Lung (tissue), 11 donors: ENCODE measurements at regions not wholly inside any gene's neighbourhood (a gene's known extent, or its start where the extent isn't known, plus 50 kb on each side); places are given as distances from the start of the nearest gene placed in this dataset.

Source experiments
- ATAC-seq: fragments of 200-7000 bp; cut with Tn5 transposase; one replicate; pipeline ENCODE4 v1.9.1; 2020; ENCODE audit warnings: moderate number of reproducible peaks; ENCODE audit not compliant: insufficient read depth, low FRiP score
- DNase-seq, 3 donors: peaks; one replicate each; pipeline ENCODE4 v3.0.0-alpha.2; 2013 to 2017
- H3K27ac ChIP-seq, 2 donors: one replicate each; pipeline ENCODE4 v1.5.1; 2013; ENCODE audit warnings: mild to moderate bottlenecking in 2 of 2, moderate library complexity in 2 of 2, control low read depth in 1 of 2, inconsistent platforms in 1 of 2, low read depth in 1 of 2, low read length in 1 of 2
- H3K27me3 ChIP-seq, 3 donors: one replicate each; pipeline ENCODE4 v1.5.1; 2013; ENCODE audit warnings: low read length in 2 of 3; ENCODE audit not compliant: control insufficient read depth in 3 of 3, insufficient read depth in 3 of 3
- H3K36me3 ChIP-seq, 4 donors: one replicate each; pipeline ENCODE4 v1.5.1; 2013; ENCODE audit warnings: low read length in 4 of 4, mild to moderate bottlenecking in 1 of 4, moderate library complexity in 1 of 4; ENCODE audit not compliant: control insufficient read depth in 4 of 4, insufficient read depth in 4 of 4
- H3K4me1 ChIP-seq, 5 donors: one replicate each; pipeline ENCODE4 v1.5.1; 2013; ENCODE audit warnings: low read length in 5 of 5, mild to moderate bottlenecking in 2 of 5, moderate library complexity in 1 of 5; ENCODE audit not compliant: control insufficient read depth in 5 of 5, insufficient read depth in 5 of 5
- H3K4me3 ChIP-seq: one replicate; pipeline ENCODE4 v1.5.1; 2013; ENCODE audit warnings: mild to moderate bottlenecking, control low read depth, moderate library complexity
- H3K9ac ChIP-seq, 2 donors: one replicate each; pipeline ENCODE4 v1.5.1; 2013; ENCODE audit warnings: low read length in 2 of 2, control low read depth in 1 of 2; ENCODE audit not compliant: insufficient read depth in 1 of 2
- H3K9me3 ChIP-seq, 4 donors: one replicate each; pipeline ENCODE4 v1.5.1; 2013; ENCODE audit warnings: low read length in 3 of 4, mild to moderate bottlenecking in 1 of 4, moderate library complexity in 1 of 4; ENCODE audit not compliant: control insufficient read depth in 4 of 4, insufficient read depth in 3 of 4
- WGBS, 2 donors: extraction: QIAGEN DNeasy Blood & Tissue Kit; methylation state at CpG; one replicate each; pipeline ENCODE4 v1.1.7; 2013; 5-methylcytosine and 5-hydroxymethylcytosine counted together
- TF ChIP-seq, protein P1 (sequence below): IDR thresholded peaks from 2 replicates; pipeline ENCODE4 v1.5.1; 2012; ENCODE audit warnings: mild to moderate bottlenecking; ENCODE audit errors: control extremely low read depth, extremely low read depth
- donor health status: control.
- donor health status: control.
- donor health status: Bipolar disorder and iron deficiency.
- donor health status: healthy.
- donor health status: DM: yes; HTN: yes; CAD: no.

- DNase-seq = no peak
- Histone ChIP-seq H3K4me1 (no peaks in the 10 kb centered on the region), H3K36me3 (no peaks in the 10 kb centered on the region), H3K4me3 (no peak overlapping the region), H3K9ac (no peak overlapping the region), H3K27ac (no peak overlapping the region), H3K9me3 (no peaks in the 10 kb centered on the region), H3K27me3 (no peaks in the 10 kb centered on the region)
- no peak for ATAC-seq
- TF ChIP-seq, protein P1, sequence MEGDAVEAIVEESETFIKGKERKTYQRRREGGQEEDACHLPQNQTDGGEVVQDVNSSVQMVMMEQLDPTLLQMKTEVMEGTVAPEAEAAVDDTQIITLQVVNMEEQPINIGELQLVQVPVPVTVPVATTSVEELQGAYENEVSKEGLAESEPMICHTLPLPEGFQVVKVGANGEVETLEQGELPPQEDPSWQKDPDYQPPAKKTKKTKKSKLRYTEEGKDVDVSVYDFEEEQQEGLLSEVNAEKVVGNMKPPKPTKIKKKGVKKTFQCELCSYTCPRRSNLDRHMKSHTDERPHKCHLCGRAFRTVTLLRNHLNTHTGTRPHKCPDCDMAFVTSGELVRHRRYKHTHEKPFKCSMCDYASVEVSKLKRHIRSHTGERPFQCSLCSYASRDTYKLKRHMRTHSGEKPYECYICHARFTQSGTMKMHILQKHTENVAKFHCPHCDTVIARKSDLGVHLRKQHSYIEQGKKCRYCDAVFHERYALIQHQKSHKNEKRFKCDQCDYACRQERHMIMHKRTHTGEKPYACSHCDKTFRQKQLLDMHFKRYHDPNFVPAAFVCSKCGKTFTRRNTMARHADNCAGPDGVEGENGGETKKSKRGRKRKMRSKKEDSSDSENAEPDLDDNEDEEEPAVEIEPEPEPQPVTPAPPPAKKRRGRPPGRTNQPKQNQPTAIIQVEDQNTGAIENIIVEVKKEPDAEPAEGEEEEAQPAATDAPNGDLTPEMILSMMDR = no peak
Observed at GRCh38 chrY:16608679-16609078, 1271.3 kb downstream of the CDY2B start.

- H3K27ac ChIP-seq = no peak overlapping the region
- DNase-seq = no peak
- no peaks in the 10 kb centered on the region for H3K36me3 ChIP-seq
- TF ChIP-seq, protein P1 = no peak
- no peaks in the 10 kb centered on the region for H3K27me3 ChIP-seq
- no peak overlapping the region for H3K9ac ChIP-seq
- H3K4me3 ChIP-seq = no peak overlapping the region
- H3K9me3 ChIP-seq = no peaks in the 10 kb centered on the region
- ATAC-seq = no peak
- H3K4me1 ChIP-seq = no peaks in the 10 kb centered on the region
Observed at GRCh38 chrY:16602146-16602545, 1277.9 kb downstream of the CDY2B start.

DNA sequence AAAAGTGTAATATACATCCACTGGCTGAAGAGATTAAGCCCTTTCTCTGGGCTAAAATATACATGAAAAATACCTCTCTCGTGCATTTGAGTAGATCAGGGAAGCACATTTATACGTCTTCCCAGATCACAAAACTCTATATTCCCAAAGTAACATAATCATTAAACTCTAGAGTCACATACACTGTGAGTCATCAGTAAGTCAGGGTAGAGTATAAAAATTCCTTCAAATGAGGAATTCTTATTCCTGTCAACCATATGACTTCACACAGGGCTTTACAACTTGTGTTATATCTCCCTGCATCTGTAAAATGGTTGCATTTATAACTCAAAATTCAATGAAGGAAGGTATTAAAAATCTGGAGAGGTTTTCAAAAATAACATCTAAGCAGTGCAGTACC, 1278.4 kb downstream of the CDY2B start:
- DNase-seq = no peak
- Histone ChIP-seq H3K36me3 (no peaks in the 10 kb centered on the region), H3K4me1 (no peaks in the 10 kb centered on the region), H3K27me3 (no peaks in the 10 kb centered on the region), H3K27ac (no peak overlapping the region), H3K9ac (no peak overlapping the region), H3K4me3 (no peak overlapping the region), H3K9me3 (no peaks in the 10 kb centered on the region)
- 90% methylated on average over 2 of the region's 2 CpGs; no CpG with 5 or more reads in 1 of the 2 donors for WGBS, 2 donors
- TF ChIP-seq, protein P1 = no peak
- no peak for ATAC-seq

GRCh38 chrY:16572061-16572460, 1308.0 kb downstream of the CDY2B start:
- WGBS, 2 donors = 71% methylated on average over 3 of the region's 3 CpGs; no CpG with 5 or more reads in 1 of the 2 donors
- Histone ChIP-seq H3K9ac (no peak overlapping the region), H3K4me1 (no peaks in the 10 kb centered on the region), H3K27ac (no peak overlapping the region), H3K4me3 (no peak overlapping the region), H3K9me3 (no peaks in the 10 kb centered on the region), H3K36me3 (no peaks in the 10 kb centered on the region), H3K27me3 (no peaks in the 10 kb centered on the region)
- DNase-seq (no peak), ATAC-seq (no peak)
- TF ChIP-seq, protein P1 = no peak
